H9 (cell line): ENCODE measurements at regions not wholly inside any gene's neighbourhood (a gene's known extent, or its start where the extent isn't known, plus 50 kb on each side); places are given as distances from the start of the nearest gene placed in this dataset.

Experiments used
- DNase-seq: peaks from one replicate; pipeline ENCODE4 v3.0.0-alpha.2; 2017
- H2AFZ ChIP-seq: one replicate; pipeline ENCODE4 v1.6.1; 2013; ENCODE audit warnings: mild to moderate bottlenecking, low read length, control low read depth, moderate library complexity
- H2AK5ac ChIP-seq: 2 replicates; pipeline ENCODE4 v1.6.1; 2013; ENCODE audit warnings: low read length, control low read depth, mixed read lengths; ENCODE audit not compliant: insufficient read length
- H2BK120ac ChIP-seq: one replicate; pipeline ENCODE4 v1.6.1; 2013; ENCODE audit warnings: low read depth, mild to moderate bottlenecking, low read length, control low read depth, inconsistent platforms; ENCODE audit not compliant: poor library complexity, severe bottlenecking
- H2BK12ac ChIP-seq: 2 replicates; pipeline ENCODE4 v1.6.1; 2013; ENCODE audit warnings: low read length, control low read depth, mixed read lengths, low read depth; ENCODE audit not compliant: insufficient read length
- H2BK15ac ChIP-seq: 2 replicates; pipeline ENCODE4 v1.6.1; 2013; ENCODE audit warnings: low read depth, low read length, control low read depth
- H2BK20ac ChIP-seq: one replicate; pipeline ENCODE4 v1.6.1; 2013; ENCODE audit warnings: low read depth, mild to moderate bottlenecking, low read length, control low read depth, inconsistent platforms; ENCODE audit not compliant: poor library complexity, severe bottlenecking
- H2BK5ac ChIP-seq: 2 replicates; pipeline ENCODE4 v1.6.1; 2013; ENCODE audit warnings: low read length, control low read depth, mixed read lengths; ENCODE audit not compliant: insufficient read length
- H3K14ac ChIP-seq: 2 replicates; pipeline ENCODE4 v1.6.1; 2013; ENCODE audit warnings: low read length, control low read depth; ENCODE audit not compliant: insufficient read depth
- H3K18ac ChIP-seq: 2 replicates; pipeline ENCODE4 v1.6.1; 2013; ENCODE audit warnings: low read depth, mild to moderate bottlenecking, mixed read lengths, low read length, control low read depth; ENCODE audit not compliant: insufficient read length
- H3K23ac ChIP-seq: 2 replicates; pipeline ENCODE4 v1.6.1; 2013; ENCODE audit warnings: low read length, control low read depth, mixed read lengths, low read depth; ENCODE audit not compliant: insufficient read length
- H3K23me2 ChIP-seq: 2 replicates; pipeline ENCODE4 v1.6.1; 2013; ENCODE audit warnings: low read depth, mild to moderate bottlenecking, mixed read lengths, low read length, control low read depth; ENCODE audit not compliant: insufficient read length, poor library complexity, severe bottlenecking
- H3K27ac ChIP-seq: 2 replicates; pipeline ENCODE4 v1.5.1; 2013; ENCODE audit warnings: low read length, control low read depth, mixed read lengths, low read depth; ENCODE audit not compliant: insufficient read length
- H3K27me3 ChIP-seq: 2 replicates; pipeline ENCODE4 v1.6.1; 2013; ENCODE audit warnings: low read length, control low read depth, inconsistent platforms; ENCODE audit not compliant: insufficient read depth
- H3K4ac ChIP-seq: 2 replicates; pipeline ENCODE4 v1.6.1; 2013; ENCODE audit warnings: low read depth, mild to moderate bottlenecking, control low read depth, inconsistent platforms, low read length, moderate library complexity
- H3K4me1 ChIP-seq: 2 replicates; pipeline ENCODE4 v1.6.1; 2013; ENCODE audit warnings: low read length, control low read depth, inconsistent platforms; ENCODE audit not compliant: insufficient read depth
- H3K4me2 ChIP-seq: 2 replicates; pipeline ENCODE4 v1.6.1; 2013; ENCODE audit warnings: low read length, control low read depth, mixed read lengths; ENCODE audit not compliant: insufficient read length, insufficient read depth
- H3K56ac ChIP-seq: 2 replicates; pipeline ENCODE4 v1.6.1; 2013; ENCODE audit warnings: low read depth, mild to moderate bottlenecking, mixed read lengths, low read length, control low read depth; ENCODE audit not compliant: insufficient read length
- H3K79me1 ChIP-seq: 2 replicates; pipeline ENCODE4 v1.6.1; 2013; ENCODE audit warnings: low read depth, mild to moderate bottlenecking, moderate library complexity, low read length, control low read depth, inconsistent platforms; ENCODE audit not compliant: insufficient read depth, poor library complexity, severe bottlenecking
- H3K79me2 ChIP-seq: 2 replicates; pipeline ENCODE4 v1.6.1; 2013; ENCODE audit warnings: low read length, control low read depth, inconsistent platforms; ENCODE audit not compliant: insufficient read depth
- H3K9ac ChIP-seq: 2 replicates; pipeline ENCODE4 v1.6.1; 2013; ENCODE audit warnings: low read length, control low read depth, mixed read lengths; ENCODE audit not compliant: insufficient read length; ENCODE audit errors: extremely low read depth
- H3K9me3 ChIP-seq: one replicate; pipeline ENCODE4 v1.6.1; 2013; ENCODE audit warnings: low read depth, low read length, inconsistent platforms; ENCODE audit not compliant: control insufficient read depth
- H3T11ph ChIP-seq: one replicate; pipeline ENCODE4 v1.6.1; 2013; ENCODE audit warnings: mild to moderate bottlenecking, low read length, control low read depth, inconsistent platforms
- H4K20me1 ChIP-seq: one replicate; pipeline ENCODE4 v1.6.1; 2013; ENCODE audit not compliant: control insufficient read depth, insufficient read length, insufficient read depth
- H4K5ac ChIP-seq: 2 replicates; pipeline ENCODE4 v1.6.1; 2013; ENCODE audit warnings: low read depth, mild to moderate bottlenecking, mixed read lengths, low read length, control low read depth; ENCODE audit not compliant: insufficient read length
- H4K8ac ChIP-seq: replicated peaks from 2 replicates; pipeline ENCODE4 v1.6.1; 2013; ENCODE audit warnings: low read length, control low read depth, mixed read lengths, low read depth; ENCODE audit not compliant: insufficient read length
- H4K91ac ChIP-seq: 2 replicates; pipeline ENCODE4 v1.6.1; 2013; ENCODE audit warnings: low read depth, mild to moderate bottlenecking, moderate library complexity, mixed read lengths, low read length, control low read depth; ENCODE audit not compliant: insufficient read length
- H3K27ac Mint-ChIP-seq, 3 experiments: 2 replicates in 2 of 3; 3 replicates in 1 of 3; pipeline ENCODE4 v1.8.0; 2020 to 2021; ENCODE audit warnings: mixed read lengths in 3 of 3, mild to moderate bottlenecking in 1 of 3, moderate library complexity in 1 of 3
- H3K27me3 Mint-ChIP-seq: 2 replicates; pipeline ENCODE4 v1.8.0; 2021; ENCODE audit warnings: low read depth, mild to moderate bottlenecking, moderate library complexity, mixed read lengths
- H3K36me3 Mint-ChIP-seq, 3 experiments: 2 replicates in 2 of 3; 3 replicates in 1 of 3; pipeline ENCODE4 v1.8.0; 2020 to 2021; ENCODE audit warnings: low read depth in 3 of 3, mixed read lengths in 3 of 3; ENCODE audit not compliant: insufficient read depth in 1 of 3
- H3K4me1 Mint-ChIP-seq, 2 experiments: 2 replicates each; pipeline ENCODE4 v1.8.0; 2020; ENCODE audit warnings: mixed read lengths in 2 of 2
- H3K4me3 Mint-ChIP-seq, 2 experiments: 2 replicates in 1 of 2; 3 replicates in 1 of 2; pipeline ENCODE4 v1.8.0; 2020 to 2021; ENCODE audit warnings: mild to moderate bottlenecking in 2 of 2, mixed read lengths in 2 of 2, moderate library complexity in 1 of 2
- H3K9me3 Mint-ChIP-seq, 2 experiments: 2 replicates in 1 of 2; 3 replicates in 1 of 2; pipeline ENCODE4 v1.8.0; 2020; ENCODE audit warnings: mild to moderate bottlenecking in 2 of 2, mixed read lengths in 2 of 2, moderate library complexity in 1 of 2
- CTCF ChIP-seq: fragments of 200-600 bp; sonication (generic); conservative IDR thresholded peaks from 3 replicates; pipeline ENCODE4 v1.8.0; 2021; ENCODE audit warnings: antibody characterized with exemption, mild to moderate bottlenecking
- WGBS: extraction: QIAGEN DNeasy Blood & Tissue Kit; methylation state at CpG from one replicate; pipeline ENCODE4 v1.1.7; 2013; ENCODE audit warnings: missing lambda C conversion rate, low lambda C conversion rate, mixed read lengths; ENCODE audit not compliant: insufficient read length; ENCODE audit errors: extremely low coverage; 5-methylcytosine and 5-hydroxymethylcytosine counted together

GRCh38 chr7:121450631-121451198 lies 54.6 kb upstream of the FAM3C start:
- Histone ChIP-seq H2AK5ac (no peak overlapping the region), H2BK120ac (no peak overlapping the region), H3K27me3 (no peaks in the 10 kb centered on the region), H4K20me1 (no peaks in the 10 kb centered on the region), H2AFZ (no peak overlapping the region), H4K91ac (no peak overlapping the region), H3T11ph (no peak overlapping the region), H3K14ac (no peak overlapping the region), H3K27ac (no peak overlapping the region), H4K8ac (no peak overlapping the region), H4K5ac (no peak overlapping the region), H3K23ac (no peak overlapping the region), H3K18ac (no peak overlapping the region), H3K4ac (no peak overlapping the region), H3K23me2 (no peaks in the 10 kb centered on the region), H2BK20ac (no peak overlapping the region), H3K79me1 (no peaks in the 10 kb centered on the region), H2BK12ac (no peak overlapping the region), H3K56ac (no peak overlapping the region), H3K4me2 (no peak overlapping the region), H3K4me1 (no peaks in the 10 kb centered on the region), H3K9me3 (no peaks in the 10 kb centered on the region), H3K79me2 (no peaks in the 10 kb centered on the region), H2BK15ac (no peak overlapping the region), H2BK5ac (no peak overlapping the region), H3K9ac (no peak overlapping the region)
- DNase-seq: no peak
- H3K4me3 Mint-ChIP-seq: no peak overlapping the region
- no CpG with 5 or more reads among the region's 2 CpGs for WGBS
- H3K27me3 Mint-ChIP-seq: no peaks in the 10 kb centered on the region
- peaks cover 5 to 6% of the 10 kb centered on the region in 2 experiments; a peak in 3 of 4 replicates for H3K4me1 Mint-ChIP-seq
- H3K9me3 Mint-ChIP-seq: no peaks in the 10 kb centered on the region
- TF ChIP-seq CTCF: no peak
- no peaks in the 10 kb centered on the region for H3K36me3 Mint-ChIP-seq
- H3K27ac Mint-ChIP-seq: no peak overlapping the region
